ENCODE measurements at regions not wholly inside any gene's neighbourhood (a gene's known extent, or its start where the extent isn't known, plus 50 kb on each side); places are given as distances from the start of the nearest gene placed in this dataset.

DNA sequence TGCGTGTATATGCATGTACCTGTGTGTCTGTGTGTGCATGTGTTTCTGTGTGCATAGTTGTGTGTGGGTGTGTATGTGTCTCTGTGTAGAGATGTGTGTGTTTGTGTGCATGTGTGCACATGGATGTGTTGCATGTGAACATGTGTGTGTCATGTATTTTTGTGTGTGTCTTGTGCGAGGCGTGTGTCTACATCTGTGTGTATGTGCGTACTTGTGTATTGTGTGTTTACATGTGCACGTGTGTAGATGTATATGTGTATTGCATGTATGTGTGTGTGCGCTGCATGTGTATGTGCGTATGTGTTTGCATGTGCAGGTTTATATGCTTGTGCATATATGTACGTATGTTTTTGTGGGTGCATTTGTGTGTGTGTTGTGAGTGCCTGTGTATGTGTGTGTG, 735.2 kb downstream of the GALR1 start:
- no peak for DNase-seq (ENCODE audit: low read depth)

DNA sequence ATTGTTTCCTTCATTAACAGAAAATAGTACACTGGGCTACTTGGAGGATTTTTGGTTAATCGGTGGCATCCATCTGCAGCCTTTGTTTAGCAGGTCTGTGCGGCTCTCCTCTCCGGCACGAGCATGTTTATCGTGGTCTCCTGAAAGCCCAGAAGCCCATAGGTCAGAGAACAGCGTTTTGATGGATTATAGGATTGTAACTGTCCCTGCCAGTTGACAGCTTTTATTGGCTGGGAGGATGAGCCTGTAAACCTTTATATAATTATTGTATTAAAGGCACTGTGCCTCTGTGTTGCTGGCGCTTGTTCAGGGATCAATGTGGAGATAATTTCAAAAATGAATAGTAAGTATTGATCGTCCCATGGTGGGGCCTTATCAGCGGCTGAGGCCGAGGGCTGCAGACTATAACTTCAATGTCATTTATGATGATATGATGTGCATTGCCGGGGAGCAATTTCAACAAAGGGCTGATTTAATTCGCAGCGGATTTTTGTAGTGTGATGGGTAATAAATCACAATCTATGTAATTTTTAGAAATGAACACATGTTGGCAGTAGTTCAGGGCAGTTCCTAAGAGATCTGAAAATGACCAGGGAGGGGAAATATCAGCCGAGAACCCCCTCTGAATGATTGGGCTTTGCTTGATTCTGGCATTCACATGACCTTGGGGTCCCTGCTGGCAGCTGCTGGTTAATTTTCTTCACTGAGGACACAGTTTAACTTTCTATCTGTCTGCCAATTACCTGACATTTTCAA, 736.1 kb downstream of the GALR1 start:
- no peak for DNase-seq (ENCODE audit: low read depth)

DNA sequence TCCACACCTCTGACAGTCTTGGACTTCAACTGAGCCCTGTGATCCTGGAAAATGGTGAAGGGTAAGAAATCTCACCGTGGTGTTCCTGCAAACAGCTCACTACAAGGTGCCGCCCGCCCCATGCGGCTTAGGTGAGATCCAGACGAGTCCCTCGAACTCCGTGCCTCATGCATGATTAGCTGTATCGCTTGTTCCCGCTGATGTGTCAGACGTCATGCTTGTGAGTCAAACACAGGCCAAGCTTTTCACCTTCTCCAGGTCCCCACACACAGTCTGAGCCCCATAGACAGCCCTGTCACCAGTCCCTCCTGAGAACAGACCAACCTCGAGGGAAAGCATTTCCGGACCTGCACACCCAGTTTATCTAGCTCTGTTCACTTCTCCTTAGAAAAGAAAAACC, 740.5 kb downstream of the GALR1 start:
- no peak for DNase-seq (ENCODE audit: low read depth)

- DNase-seq (ENCODE audit: low read depth): no peak
Measured at GRCh38 chr18:77990901-77991300, 741.3 kb downstream of the GALR1 start.

GRCh38 chr18:77992057-77992456, 742.4 kb downstream of the GALR1 start:
- no peak for DNase-seq (ENCODE audit: low read depth)

- DNase-seq (ENCODE audit: low read depth): no peak
Measured at GRCh38 chr18:77993188-77993981, 743.7 kb downstream of the GALR1 start.

GRCh38 chr18:77995593-77995992, 745.9 kb downstream of the GALR1 start:
- no peak for DNase-seq (ENCODE audit: low read depth)

- no peak for DNase-seq (ENCODE audit: low read depth)
Measured at GRCh38 chr18:77996737-77997136, 747.1 kb downstream of the GALR1 start.

DNA sequence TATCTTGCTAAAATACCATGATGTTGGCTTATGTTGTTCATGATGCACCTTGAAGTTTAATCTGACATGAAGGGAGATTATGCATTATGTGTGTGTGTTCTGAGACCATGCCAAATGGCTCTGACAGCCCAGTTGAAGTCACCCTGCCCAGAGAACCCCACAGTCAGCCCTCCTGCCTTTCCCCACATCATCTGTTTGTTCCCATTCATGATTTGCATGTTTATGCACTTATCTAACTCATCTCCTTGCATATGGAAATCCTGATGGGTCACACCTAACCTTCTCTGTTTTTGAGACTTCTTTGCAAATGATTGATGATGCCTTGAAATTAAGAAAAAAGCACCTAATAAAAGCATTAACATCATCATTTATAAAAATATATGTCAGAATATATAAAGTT, 752.2 kb downstream of the GALR1 start:
- DNase-seq (ENCODE audit: low read depth): no peak

GRCh38 chr18:78006006-78006773, 756.5 kb downstream of the GALR1 start:
- no peak for DNase-seq (ENCODE audit: low read depth)

DNA sequence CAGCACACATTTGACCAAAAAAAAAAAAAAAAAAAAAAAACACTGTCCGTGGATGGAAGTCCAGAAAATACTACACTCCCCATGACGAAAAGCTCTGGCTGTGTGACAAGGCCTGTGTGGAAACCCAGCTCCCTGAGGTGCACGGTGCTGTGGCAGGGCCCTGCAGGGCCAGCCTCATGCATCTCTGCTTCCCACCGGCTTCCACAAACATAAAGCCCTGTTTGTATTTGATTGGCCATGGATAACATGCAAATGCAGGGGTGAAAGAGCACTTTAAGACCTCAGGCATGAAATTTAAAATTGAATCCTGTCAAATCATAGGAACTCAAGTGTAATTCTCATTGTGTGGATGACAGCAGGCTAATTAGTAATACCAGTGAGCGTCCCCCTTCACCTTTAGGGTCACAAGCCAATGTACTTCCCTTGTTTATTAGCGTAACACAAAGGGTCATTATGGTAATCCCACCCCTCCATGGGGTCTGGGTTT, 757.2 kb downstream of the GALR1 start:
- no peak for DNase-seq (ENCODE audit: low read depth)

GRCh38 chr18:78010363-78010762, 760.7 kb downstream of the GALR1 start:
- no peak for DNase-seq (ENCODE audit: low read depth)

- DNase-seq (ENCODE audit: low read depth): no peak
Measured at GRCh38 chr18:78017869-78018268, 768.2 kb downstream of the GALR1 start.

GRCh38 chr18:78021196-78021595, 771.5 kb downstream of the GALR1 start:
- DNase-seq (ENCODE audit: low read depth): no peak

DNA sequence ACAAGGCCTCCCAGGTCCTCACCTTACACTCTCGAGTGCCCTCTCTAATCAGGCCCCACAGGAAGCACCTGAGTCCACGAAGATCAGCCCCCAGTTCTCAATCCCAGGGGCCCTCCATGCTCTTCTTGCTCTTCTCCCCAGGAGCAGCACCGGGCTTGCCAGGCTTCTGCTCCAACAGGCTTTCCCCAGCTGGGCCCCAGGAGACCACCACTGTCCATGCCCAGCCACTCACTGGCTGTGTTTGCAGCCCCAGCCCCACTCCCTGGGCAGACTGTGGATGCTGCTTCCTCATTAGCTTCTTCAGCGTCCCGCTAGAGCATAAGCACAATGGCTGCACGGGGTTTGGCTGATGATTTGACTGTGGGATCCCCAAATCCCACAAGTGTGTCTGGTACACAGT, 781.9 kb downstream of the GALR1 start:
- no peak for DNase-seq (ENCODE audit: low read depth)

GRCh38 chr18:78031991-78032390, 782.3 kb downstream of the GALR1 start:
- no peak for DNase-seq (ENCODE audit: low read depth)

GRCh38 chr18:78032574-78032973, 782.9 kb downstream of the GALR1 start:
- no peak for DNase-seq (ENCODE audit: low read depth)

- no peak for DNase-seq (ENCODE audit: low read depth)
Measured at GRCh38 chr18:78034755-78035154, 785.1 kb downstream of the GALR1 start.

- DNase-seq (ENCODE audit: low read depth): no peak
Measured at GRCh38 chr18:78041218-78041617, 791.6 kb downstream of the GALR1 start.

DNA sequence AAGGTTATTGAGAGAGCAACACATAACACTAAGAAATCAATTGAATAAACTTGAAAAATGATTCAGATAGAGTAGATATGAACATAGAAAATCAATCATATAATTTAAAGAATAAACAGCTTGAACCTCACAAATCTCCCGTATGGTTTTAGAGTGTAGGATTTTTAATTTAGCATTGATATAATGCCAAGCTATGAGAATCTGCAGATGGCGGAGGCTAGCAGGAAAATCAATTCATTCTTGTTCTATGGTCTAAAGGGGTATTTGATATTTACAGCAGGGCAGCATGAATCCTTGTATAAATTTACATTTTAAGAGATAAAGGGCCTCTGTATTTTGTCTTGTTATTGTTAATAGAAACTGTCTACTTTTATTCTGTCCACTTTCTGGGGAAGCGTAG, 797.0 kb downstream of the GALR1 start:
- no peak for DNase-seq (ENCODE audit: low read depth)

GRCh38 chr18:78049281-78049680, 799.6 kb downstream of the GALR1 start:
- DNase-seq (ENCODE audit: low read depth): no peak

- DNase-seq (ENCODE audit: low read depth): no peak
Measured at GRCh38 chr18:78054801-78055200, 805.2 kb downstream of the GALR1 start.

All from M059J (cell line).